ENCODE measurements at regions not wholly inside any gene's neighbourhood (a gene's known extent, or its start where the extent isn't known, plus 50 kb on each side); places are given as distances from the start of the nearest gene placed in this dataset.

DNA sequence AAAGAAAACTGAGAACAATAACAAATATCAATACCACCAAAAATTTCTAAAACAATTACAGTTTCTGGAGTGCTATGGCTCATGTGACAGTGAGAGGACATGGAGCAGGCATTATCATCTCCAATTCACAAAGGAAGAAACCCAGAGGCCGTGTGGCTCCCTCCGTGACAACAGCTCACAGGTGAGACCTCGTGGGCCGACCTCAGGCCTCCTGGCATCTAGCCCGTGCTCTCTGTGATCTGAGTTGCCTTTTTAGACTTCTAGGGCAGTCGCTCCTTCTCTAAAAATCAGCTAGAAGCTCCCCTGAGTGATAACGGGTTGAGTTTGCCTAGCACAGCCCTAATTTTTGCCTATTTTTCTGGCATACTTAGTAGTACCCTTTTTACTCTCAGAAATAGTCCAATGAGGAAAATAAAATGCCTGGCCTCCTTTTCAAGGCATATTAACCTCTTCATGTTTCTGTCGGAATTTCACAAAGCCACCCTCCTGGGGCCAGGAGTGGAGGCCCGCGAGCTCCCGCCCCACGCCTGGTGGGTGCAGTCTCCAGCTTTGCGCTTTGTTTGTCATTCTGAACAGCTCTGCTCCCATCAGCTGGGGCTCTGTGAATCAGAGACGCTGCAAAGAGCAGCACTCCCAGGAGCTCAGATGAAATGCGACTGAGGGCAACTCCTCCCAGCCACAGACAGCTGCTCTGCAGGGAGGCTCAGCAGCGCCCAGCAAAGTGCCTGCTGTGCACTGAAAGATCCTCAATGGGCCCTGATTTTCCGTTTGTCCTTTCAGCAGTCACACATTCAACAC is 292.5 kb downstream of the UQCRFS1 start:
- Histone ChIP-seq H2BK120ac (ENCODE audit: low read depth, low read length, poor library complexity, severe bottlenecking) (no peak overlapping the region), H2BK5ac (ENCODE audit: insufficient read length, low read length) (no peak overlapping the region), H2BK12ac (ENCODE audit: insufficient read length, low read depth, low read length) (no peak overlapping the region), H3K79me2 (ENCODE audit: insufficient read depth, low read length) (no peaks in the 10 kb centered on the region), H3K9me3 (ENCODE audit: control insufficient read depth, low read depth, low read length) (no peaks in the 10 kb centered on the region), H3K4me2 (ENCODE audit: insufficient read depth, insufficient read length, low read length) (no peak overlapping the region), H3K9ac (ENCODE audit: extremely low read depth, insufficient read length, low read length) (no peak overlapping the region), H3K18ac (ENCODE audit: insufficient read length, low read depth, low read length) (no peak overlapping the region), H2AFZ (ENCODE audit: low read length) (no peak overlapping the region), H2AK5ac (ENCODE audit: insufficient read length, low read length) (no peak overlapping the region), H3K27me3 (ENCODE audit: insufficient read depth, low read length) (no peaks in the 10 kb centered on the region), H3K23me2 (ENCODE audit: insufficient read length, low read depth, low read length, poor library complexity, severe bottlenecking) (no peaks in the 10 kb centered on the region), H3T11ph (ENCODE audit: low read length) (no peak overlapping the region), H4K91ac (ENCODE audit: insufficient read length, low read depth, low read length) (no peak overlapping the region), H2BK15ac (ENCODE audit: low read depth, low read length) (no peak overlapping the region), H2BK20ac (ENCODE audit: low read depth, low read length, poor library complexity, severe bottlenecking) (no peak overlapping the region), H4K5ac (ENCODE audit: insufficient read length, low read depth, low read length) (no peak overlapping the region), H3K4me1 (ENCODE audit: insufficient read depth, low read length) (no peaks in the 10 kb centered on the region), H3K23ac (ENCODE audit: insufficient read length, low read depth, low read length) (no peak overlapping the region), H3K56ac (ENCODE audit: insufficient read length, low read depth, low read length) (no peak overlapping the region), H3K79me1 (ENCODE audit: insufficient read depth, low read depth, low read length, poor library complexity, severe bottlenecking) (no peaks in the 10 kb centered on the region), H3K27ac (ENCODE audit: insufficient read length, low read depth, low read length) (no peak overlapping the region), H4K20me1 (ENCODE audit: control insufficient read depth, insufficient read depth, insufficient read length) (no peaks in the 10 kb centered on the region), H4K8ac (replicated peaks; ENCODE audit: insufficient read length, low read depth, low read length) (no peak overlapping the region), H3K4ac (ENCODE audit: low read depth, low read length) (no peak overlapping the region), H3K14ac (ENCODE audit: insufficient read depth, low read length) (0 out of 2 replicates have a peak overlapping the region, but pooled peaks have one; percentile 44)
- H3K4me1 Mint-ChIP-seq, result peaks cover 18 to 21% of the 10 kb centered on the region in 2 experiments
- WGBS (ENCODE audit: extremely low coverage, insufficient read length, low lambda C conversion rate), result no CpG with 5 or more reads among the region's 17 CpGs
- H3K9me3 Mint-ChIP-seq, result no peaks in the 10 kb centered on the region
- DNase-seq, result peak; percentile 55
- H3K27me3 Mint-ChIP-seq (ENCODE audit: low read depth), result no peaks in the 10 kb centered on the region; the same call in 1 of the 2 replicates
- TF ChIP-seq, protein P1, sequence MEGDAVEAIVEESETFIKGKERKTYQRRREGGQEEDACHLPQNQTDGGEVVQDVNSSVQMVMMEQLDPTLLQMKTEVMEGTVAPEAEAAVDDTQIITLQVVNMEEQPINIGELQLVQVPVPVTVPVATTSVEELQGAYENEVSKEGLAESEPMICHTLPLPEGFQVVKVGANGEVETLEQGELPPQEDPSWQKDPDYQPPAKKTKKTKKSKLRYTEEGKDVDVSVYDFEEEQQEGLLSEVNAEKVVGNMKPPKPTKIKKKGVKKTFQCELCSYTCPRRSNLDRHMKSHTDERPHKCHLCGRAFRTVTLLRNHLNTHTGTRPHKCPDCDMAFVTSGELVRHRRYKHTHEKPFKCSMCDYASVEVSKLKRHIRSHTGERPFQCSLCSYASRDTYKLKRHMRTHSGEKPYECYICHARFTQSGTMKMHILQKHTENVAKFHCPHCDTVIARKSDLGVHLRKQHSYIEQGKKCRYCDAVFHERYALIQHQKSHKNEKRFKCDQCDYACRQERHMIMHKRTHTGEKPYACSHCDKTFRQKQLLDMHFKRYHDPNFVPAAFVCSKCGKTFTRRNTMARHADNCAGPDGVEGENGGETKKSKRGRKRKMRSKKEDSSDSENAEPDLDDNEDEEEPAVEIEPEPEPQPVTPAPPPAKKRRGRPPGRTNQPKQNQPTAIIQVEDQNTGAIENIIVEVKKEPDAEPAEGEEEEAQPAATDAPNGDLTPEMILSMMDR (conservative IDR thresholded peaks at IDR 0.05), result no peak
- no peaks in the 10 kb centered on the region for H3K36me3 Mint-ChIP-seq (ENCODE audit: insufficient read depth in 1 of 3, low read depth in 3 of 3)
- peak overlapping the region; percentile 45 to 73 (median 49); a peak in 3 of 7 replicates for H3K27ac Mint-ChIP-seq
- H3K4me3 Mint-ChIP-seq, result no peak overlapping the region
